NT2/D1 (cell line): ENCODE measurements at regions not wholly inside any gene's neighbourhood (a gene's known extent, or its start where the extent isn't known, plus 50 kb on each side); places are given as distances from the start of the nearest gene placed in this dataset.

Experiments used
- YY1 ChIP-seq: IDR thresholded peaks from 2 replicates; pipeline ENCODE4 v1.6.1; 2011; ENCODE audit not compliant: insufficient read length, insufficient read depth
- ZNF274 ChIP-seq: IDR thresholded peaks from 2 replicates; pipeline ENCODE4 v1.6.1; 2011; ENCODE audit warnings: mild to moderate bottlenecking, low read depth, low read length

GRCh38 chr3:68033867-68034266 is 379.5 kb upstream of the SUCLG2 start:
- no peak for TF ChIP-seq YY1
- TF ChIP-seq ZNF274 = no peak
